Stimulated activated CD8-positive, alpha-beta memory T cell treated with anti-CD3 and anti-CD28 coated beads, Interleukin-4, amount 100 ng/mL, for 24 hours (primary cell): ENCODE measurements at regions not wholly inside any gene's neighbourhood (a gene's known extent, or its start where the extent isn't known, plus 50 kb on each side); places are given as distances from the start of the nearest gene placed in this dataset.

Experiments used
- DNase-seq: peaks from one replicate; pipeline ENCODE4 v3.0.0-alpha.2; 2020; ENCODE audit warnings: low read depth

DNA sequence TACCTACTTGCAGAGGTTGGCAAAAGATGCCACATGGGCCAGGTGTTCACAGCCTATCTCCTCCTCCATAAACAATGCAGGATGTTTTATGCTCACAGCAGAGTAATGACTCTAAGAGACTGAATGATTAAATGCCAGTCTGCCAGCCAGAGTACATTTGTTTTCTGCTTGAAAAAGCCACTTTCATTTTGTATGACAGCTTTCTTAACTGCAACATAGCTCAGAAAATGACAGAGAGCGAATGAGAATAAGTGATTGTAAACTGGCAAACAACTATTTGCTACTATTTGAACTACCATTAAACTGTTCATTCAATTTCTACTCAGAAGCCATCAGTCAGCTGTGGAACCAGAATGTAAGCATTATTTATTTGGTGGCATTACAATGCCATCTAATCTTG is 50.6 kb upstream of the DCC start:
- no peak for DNase-seq
